GM12878 (cell line): ENCODE measurements at regions not wholly inside any gene's neighbourhood (a gene's known extent, or its start where the extent isn't known, plus 50 kb on each side); places are given as distances from the start of the nearest gene placed in this dataset.
A peak's percentile ranks its signal among the peaks of the same experiment; 100 is the strongest.

Experiments used
- ATAC-seq: fragments of 200-7000 bp; cut with Tn5 transposase; 3 replicates; pipeline ENCODE4 v1.9.1; 2020; ENCODE audit warnings: mild to moderate bottlenecking, moderate library complexity
- BruUV-seq: library from RNA; stranded (reverse); fragments of 400-500 nt; replicated peaks from 2 replicates; lab custom pipeline; 2021; lab: Mats Ljungman, UMichigan
- CTCF ChIA-PET: fragments of 300-600 bp; sonication (Branson Sonifier 250); formaldehyde crosslinking; extraction: SDS; loops from one replicate; lab custom pipeline; 2021; ENCODE audit warnings: inconsistent platforms; lab: Yijun Ruan, JAX
- POLR2A ChIA-PET: fragments of 350-600 bp; formaldehyde crosslinking; extraction: SDS; loops from one replicate; lab custom pipeline; 2021; ENCODE audit warnings: inconsistent platforms; lab: Charles Lee
- RAD21 ChIA-PET: fragments of 300-600 bp; sonication (Branson Sonifier 250); formaldehyde crosslinking; loops from one replicate; lab custom pipeline; 2023; ENCODE audit warnings: antibody characterized with exemption; ENCODE audit not compliant: unreplicated experiment; lab: Charles Lee
- SMC1A ChIA-PET: fragments of 300-600 bp; sonication (Branson Sonifier 250); formaldehyde crosslinking; loops from one replicate; lab custom pipeline; 2023; ENCODE audit not compliant: unreplicated experiment, uncharacterized antibody; lab: Charles Lee
- DNase-seq: peaks from one replicate; pipeline ENCODE4 v3.0.0-alpha.2; 2011; ENCODE audit warnings: low read depth, low spot score
- FAIRE-seq: peaks from 3 replicates; lab custom pipeline; 2011; peaks lifted over from hg19 to GRCh38; lab: Jason Lieb, UNC
- H2AFZ ChIP-seq: 2 replicates; pipeline ENCODE4 v1.6.0; 2011; ENCODE audit warnings: low read depth, low read length, control low read depth; ENCODE audit not compliant: control insufficient read depth
- H3K27ac ChIP-seq: 2 replicates; pipeline ENCODE4 v1.5.1; 2011; ENCODE audit warnings: control low read depth; ENCODE audit not compliant: control insufficient read depth, insufficient read depth
- H3K27me3 ChIP-seq, 2 experiments: replicated peaks in 1 of 2; 2 replicates each; pipeline versions ENCODE4 v1.6.0 to v1.6.1; 2011; ENCODE audit warnings: low read length in 1 of 2; ENCODE audit not compliant: control insufficient read depth in 2 of 2, insufficient read depth in 2 of 2
- H3K36me3 ChIP-seq, 2 experiments: 2 replicates each; pipeline ENCODE4 v1.5.1; 2011; ENCODE audit warnings: low read length in 1 of 2; ENCODE audit not compliant: control insufficient read depth in 2 of 2, insufficient read depth in 2 of 2
- H3K4me1 ChIP-seq: 2 replicates; pipeline ENCODE4 v1.6.1; 2011; ENCODE audit warnings: mild to moderate bottlenecking, low read length, moderate library complexity, mixed read lengths; ENCODE audit not compliant: control insufficient read depth, insufficient read depth
- H3K4me2 ChIP-seq: 2 replicates; pipeline ENCODE4 v1.6.0; 2011; ENCODE audit warnings: control low read depth; ENCODE audit not compliant: control insufficient read depth, insufficient read depth
- H3K4me3 ChIP-seq: fragments of 200-600 bp; sonication (generic); 2 replicates; pipeline ENCODE4 v1.5.1; 2016
- H3K79me2 ChIP-seq: 2 replicates; pipeline ENCODE4 v1.6.0; 2011; ENCODE audit warnings: low read length; ENCODE audit not compliant: control insufficient read depth, insufficient read depth
- H3K9ac ChIP-seq: 2 replicates; pipeline ENCODE4 v1.8.0; 2011; ENCODE audit warnings: low read length, control low read depth, mixed read lengths; ENCODE audit not compliant: control insufficient read depth, insufficient read depth
- H3K9me3 ChIP-seq: replicated peaks from 3 replicates; pipeline ENCODE4 v1.5.1; 2011; ENCODE audit warnings: mild to moderate bottlenecking, low read length; ENCODE audit not compliant: control insufficient read depth, insufficient read depth
- H4K20me1 ChIP-seq: 2 replicates; pipeline ENCODE4 v1.6.0; 2011; ENCODE audit not compliant: control insufficient read depth, insufficient read depth
- BCL11A ChIP-seq: IDR thresholded peaks from 2 replicates; pipeline ENCODE4 v1.6.1; 2011; ENCODE audit warnings: low read depth, low read length
- CBFB ChIP-seq: IDR thresholded peaks from 2 replicates; pipeline ENCODE4 v1.6.1; 2016; ENCODE audit warnings: antibody characterized with exemption, low read depth
- CHD2 ChIP-seq: IDR thresholded peaks from 2 replicates; pipeline ENCODE4 v1.6.1; 2011; ENCODE audit warnings: low read depth, low read length, improper control_type of control experiment, borderline replicate concordance
- DPF2 ChIP-seq: fragments of 450-650 bp; IDR thresholded peaks from 2 replicates; pipeline ENCODE4 v1.6.1; 2017; ENCODE audit warnings: mild to moderate bottlenecking
- EED ChIP-seq: sonication (generic); IDR thresholded peaks from 2 replicates; pipeline ENCODE4 v1.6.1; 2016; ENCODE audit warnings: antibody characterized with exemption, low read depth
- FOXM1 ChIP-seq: IDR thresholded peaks from 2 replicates; pipeline ENCODE4 v1.6.1; 2012; ENCODE audit warnings: low read depth, mild to moderate bottlenecking, inconsistent platforms, low read length, moderate library complexity
- JUNB ChIP-seq: IDR thresholded peaks from 2 replicates; pipeline ENCODE4 v1.6.1; 2016; ENCODE audit warnings: antibody characterized with exemption, mild to moderate bottlenecking
- MTA2 ChIP-seq: fragments of 450-650 bp; IDR thresholded peaks from 2 replicates; pipeline ENCODE4 v1.6.1; 2016; ENCODE audit warnings: low read depth, mild to moderate bottlenecking, moderate library complexity
- SIX5 ChIP-seq: IDR thresholded peaks from 2 replicates; pipeline ENCODE4 v1.6.1; 2011; ENCODE audit warnings: mild to moderate bottlenecking, low read depth, low read length, moderate library complexity; ENCODE audit not compliant: severe bottlenecking
- SPI1 ChIP-seq: IDR thresholded peaks from 2 replicates; pipeline ENCODE4 v1.6.1; 2011; ENCODE audit warnings: low read depth, mild to moderate bottlenecking, low read length, moderate library complexity, borderline replicate concordance; ENCODE audit not compliant: insufficient read depth
- WGBS: methylation state at CpG from one replicate; pipeline ENCODE4 v1.1.6; 2016; ENCODE audit warnings: low lambda C conversion rate; ENCODE audit not compliant: insufficient replicate concordance, insufficient coverage; ENCODE audit errors: missing lambda C conversion rate; 5-methylcytosine and 5-hydroxymethylcytosine counted together
- in situ Hi-C: fragments of 300-500 bp; cut with MboI; formaldehyde crosslinking; loops from 9 replicates; pipeline ENCODE4 v1.14.3; 2018; ENCODE audit warnings: mixed read lengths
- intact Hi-C: fragments of 100-400 bp; cut with micrococcal nuclease; formaldehyde crosslinking; loops from one replicate; pipeline ENCODE4 v1.14.2; 2022; ENCODE audit not compliant: unreplicated experiment
- TF ChIP-seq, protein P1 (sequence below): IDR thresholded peaks from 2 replicates; pipeline ENCODE4 v1.6.1; 2011; ENCODE audit warnings: low read depth, mild to moderate bottlenecking, low read length, moderate library complexity, borderline replicate concordance; ENCODE audit errors: extremely low read depth
- TF ChIP-seq, protein P2 (sequence below): fragments of 450-650 bp; formaldehyde crosslinking; IDR thresholded peaks from 2 replicates; pipeline ENCODE4 v1.4.0; 2022; ENCODE audit warnings: mild to moderate bottlenecking, moderate library complexity
- TF ChIP-seq, protein P3 (sequence below): IDR thresholded peaks from 2 replicates; pipeline ENCODE4 v1.6.1; 2011; ENCODE audit warnings: borderline replicate concordance, low read depth, mild to moderate bottlenecking, moderate library complexity, low read length; ENCODE audit not compliant: insufficient read depth, poor library complexity, severe bottlenecking
- TF ChIP-seq, protein P4 (sequence below): fragments of 450-650 bp; IDR thresholded peaks from 2 replicates; pipeline ENCODE4 v1.6.1; 2017; ENCODE audit warnings: mild to moderate bottlenecking, low read depth, inconsistent platforms; ENCODE audit not compliant: poor library complexity, severe bottlenecking

DNA sequence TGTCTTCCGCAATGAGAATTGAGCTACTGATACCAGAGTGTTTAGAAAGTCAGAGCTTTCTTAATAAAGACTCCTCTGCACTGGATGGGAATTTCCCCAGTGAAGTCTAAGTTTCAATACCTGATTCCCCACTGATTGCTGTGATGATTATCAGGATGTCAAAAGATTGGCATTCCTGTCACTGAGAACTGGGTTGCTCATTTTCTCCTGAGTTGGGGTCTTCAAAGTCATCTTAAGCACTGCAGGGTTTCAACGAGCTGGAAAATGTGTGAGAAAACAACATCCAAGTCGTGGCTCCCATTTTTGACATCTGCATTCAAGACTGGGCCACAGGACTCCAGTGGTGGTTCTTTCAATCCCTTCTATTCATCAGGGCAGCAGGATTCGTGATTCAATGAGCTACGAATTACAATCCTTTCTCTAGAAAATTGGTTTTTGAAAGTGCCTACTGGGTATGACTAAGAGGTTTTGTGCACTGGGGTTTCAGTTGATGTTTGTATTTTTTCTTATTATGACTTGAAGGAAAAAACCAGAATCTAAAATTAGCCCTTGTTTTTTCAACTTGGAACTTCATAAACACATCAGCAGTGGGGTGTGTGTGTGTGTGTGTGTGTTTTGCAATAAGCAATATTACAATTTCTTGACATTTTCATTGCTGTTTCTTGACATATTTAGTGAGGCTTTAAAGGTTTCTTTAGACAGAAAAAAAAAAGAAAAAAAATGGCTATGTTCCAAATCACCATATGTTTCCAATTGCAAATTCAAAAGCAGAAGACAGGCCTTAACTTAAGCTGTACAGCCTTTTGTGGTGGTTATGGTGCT lies 233.0 kb downstream of the FAM76B start:
- DNase-seq (peak; percentile 75), FAIRE-seq (no peak), ATAC-seq (peak; percentile 91)
- intact Hi-C loops (loop anchor here (1.0 to 5.0 kb wide), 5 partner anchors 131 to 404 kb away; partner anchors contain the start of gene SESN3), in situ Hi-C loops (no loop called here)
- H3K27me3 ChIP-seq: no peaks in the 10 kb centered on the region
- POLR2A ChIA-PET: interaction anchor here (0.7 to 2.8 kb wide), 8 partner anchors 11 to 328 kb away, joined by 3 to 11 read pairs (median 4); no protein-coding TSS in a partner anchor
- peak overlapping the region; percentile 86 for H3K27ac ChIP-seq
- H3K4me1 ChIP-seq: peaks cover 21% of the 10 kb centered on the region
- SMC1A ChIA-PET: interaction anchor here (0.6 to 6.7 kb wide), 25 partner anchors 10 to 465 kb away, joined by 3 to 57 read pairs (median 4); partner anchors contain the start of gene SESN3
- no peak overlapping the region for H2AFZ ChIP-seq
- peak overlapping the region; percentile 22; the same call in 1 of the 2 replicates for H3K4me3 ChIP-seq
- RAD21 ChIA-PET: interaction anchor here (0.6 to 3.0 kb wide), 28 partner anchors 9 to 457 kb away, joined by 3 to 28 read pairs (median 4); partner anchors contain the start of gene SESN3
- H3K9ac ChIP-seq: peak overlapping the region; percentile 49; the same call in 1 of the 2 replicates
- 2% methylated on average over 5 of the region's 5 CpGs for WGBS
- H3K36me3 ChIP-seq: no peaks in the 10 kb centered on the region
- no TSS peak for BruUV-seq
- no peaks in the 10 kb centered on the region for H3K79me2 ChIP-seq
- H3K9me3 ChIP-seq: no peaks in the 10 kb centered on the region
- H3K4me2 ChIP-seq: peak overlapping the region; percentile 77
- no peaks in the 10 kb centered on the region for H4K20me1 ChIP-seq
- CTCF ChIA-PET: interaction anchor here (0.8 to 3.4 kb wide), 11 partner anchors 9 to 488 kb away, joined by 3 to 24 read pairs (median 4); no protein-coding TSS in a partner anchor
- TF ChIP-seq DPF2: peak; percentile 96
- TF ChIP-seq CBFB: no peak
- TF ChIP-seq, protein P1, sequence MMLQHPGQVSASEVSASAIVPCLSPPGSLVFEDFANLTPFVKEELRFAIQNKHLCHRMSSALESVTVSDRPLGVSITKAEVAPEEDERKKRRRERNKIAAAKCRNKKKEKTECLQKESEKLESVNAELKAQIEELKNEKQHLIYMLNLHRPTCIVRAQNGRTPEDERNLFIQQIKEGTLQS: no peak
- TF ChIP-seq, protein P2, sequence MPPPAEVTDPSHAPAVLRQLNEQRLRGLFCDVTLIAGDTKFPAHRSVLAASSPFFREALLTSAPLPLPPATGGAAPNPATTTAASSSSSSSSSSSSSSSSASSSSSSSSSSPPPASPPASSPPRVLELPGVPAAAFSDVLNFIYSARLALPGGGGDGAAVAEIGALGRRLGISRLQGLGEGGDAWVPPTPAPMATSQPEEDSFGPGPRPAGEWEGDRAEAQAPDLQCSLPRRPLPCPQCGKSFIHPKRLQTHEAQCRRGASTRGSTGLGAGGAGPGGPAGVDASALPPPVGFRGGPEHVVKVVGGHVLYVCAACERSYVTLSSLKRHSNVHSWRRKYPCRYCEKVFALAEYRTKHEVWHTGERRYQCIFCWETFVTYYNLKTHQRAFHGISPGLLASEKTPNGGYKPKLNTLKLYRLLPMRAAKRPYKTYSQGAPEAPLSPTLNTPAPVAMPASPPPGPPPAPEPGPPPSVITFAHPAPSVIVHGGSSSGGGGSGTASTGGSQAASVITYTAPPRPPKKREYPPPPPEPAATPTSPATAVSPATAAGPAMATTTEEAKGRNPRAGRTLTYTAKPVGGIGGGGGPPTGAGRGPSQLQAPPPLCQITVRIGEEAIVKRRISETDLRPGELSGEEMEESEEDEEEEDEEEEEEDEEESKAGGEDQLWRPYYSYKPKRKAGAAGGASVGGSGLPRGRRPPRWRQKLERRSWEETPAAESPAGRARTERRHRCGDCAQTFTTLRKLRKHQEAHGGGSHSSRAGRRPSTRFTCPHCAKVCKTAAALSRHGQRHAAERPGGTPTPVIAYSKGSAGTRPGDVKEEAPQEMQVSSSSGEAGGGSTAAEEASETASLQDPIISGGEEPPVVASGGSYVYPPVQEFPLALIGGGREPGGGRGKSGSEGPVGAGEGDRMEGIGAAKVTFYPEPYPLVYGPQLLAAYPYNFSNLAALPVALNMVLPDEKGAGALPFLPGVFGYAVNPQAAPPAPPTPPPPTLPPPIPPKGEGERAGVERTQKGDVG: no peak
- peak; percentile 87 for TF ChIP-seq BCL11A
- TF ChIP-seq SIX5: no peak
- TF ChIP-seq FOXM1: peak; percentile 97
- TF ChIP-seq, protein P3, sequence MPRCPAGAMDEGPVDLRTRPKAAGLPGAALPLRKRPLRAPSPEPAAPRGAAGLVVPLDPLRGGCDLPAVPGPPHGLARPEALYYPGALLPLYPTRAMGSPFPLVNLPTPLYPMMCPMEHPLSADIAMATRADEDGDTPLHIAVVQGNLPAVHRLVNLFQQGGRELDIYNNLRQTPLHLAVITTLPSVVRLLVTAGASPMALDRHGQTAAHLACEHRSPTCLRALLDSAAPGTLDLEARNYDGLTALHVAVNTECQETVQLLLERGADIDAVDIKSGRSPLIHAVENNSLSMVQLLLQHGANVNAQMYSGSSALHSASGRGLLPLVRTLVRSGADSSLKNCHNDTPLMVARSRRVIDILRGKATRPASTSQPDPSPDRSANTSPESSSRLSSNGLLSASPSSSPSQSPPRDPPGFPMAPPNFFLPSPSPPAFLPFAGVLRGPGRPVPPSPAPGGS: peak; percentile 91
- TF ChIP-seq EED: peak; percentile 78
- TF ChIP-seq CHD2: 0 out of 2 replicates have a peak, but pooled peaks have one; percentile 26
- TF ChIP-seq SPI1: 0 out of 2 replicates have a peak, but pooled peaks have one; percentile 15
- TF ChIP-seq JUNB: peak; percentile 98
- TF ChIP-seq MTA2: peak; percentile 77
- TF ChIP-seq, protein P4, sequence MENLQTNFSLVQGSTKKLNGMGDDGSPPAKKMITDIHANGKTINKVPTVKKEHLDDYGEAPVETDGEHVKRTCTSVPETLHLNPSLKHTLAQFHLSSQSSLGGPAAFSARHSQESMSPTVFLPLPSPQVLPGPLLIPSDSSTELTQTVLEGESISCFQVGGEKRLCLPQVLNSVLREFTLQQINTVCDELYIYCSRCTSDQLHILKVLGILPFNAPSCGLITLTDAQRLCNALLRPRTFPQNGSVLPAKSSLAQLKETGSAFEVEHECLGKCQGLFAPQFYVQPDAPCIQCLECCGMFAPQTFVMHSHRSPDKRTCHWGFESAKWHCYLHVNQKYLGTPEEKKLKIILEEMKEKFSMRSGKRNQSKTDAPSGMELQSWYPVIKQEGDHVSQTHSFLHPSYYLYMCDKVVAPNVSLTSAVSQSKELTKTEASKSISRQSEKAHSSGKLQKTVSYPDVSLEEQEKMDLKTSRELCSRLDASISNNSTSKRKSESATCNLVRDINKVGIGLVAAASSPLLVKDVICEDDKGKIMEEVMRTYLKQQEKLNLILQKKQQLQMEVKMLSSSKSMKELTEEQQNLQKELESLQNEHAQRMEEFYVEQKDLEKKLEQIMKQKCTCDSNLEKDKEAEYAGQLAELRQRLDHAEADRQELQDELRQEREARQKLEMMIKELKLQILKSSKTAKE: peak; percentile 86
